IMR-90 (cell line): ENCODE measurements at regions not wholly inside any gene's neighbourhood (a gene's known extent, or its start where the extent isn't known, plus 50 kb on each side); places are given as distances from the start of the nearest gene placed in this dataset.

Source experiments
- ATAC-seq: fragments of 200-7000 bp; cut with Tn5 transposase; 2 replicates; pipeline ENCODE4 v1.9.1; 2020; ENCODE audit warnings: low read depth, mild to moderate bottlenecking, moderate library complexity
- BruUV-seq: library from RNA; stranded (reverse); fragments of 400-500 nt; replicated peaks from 2 replicates; lab custom pipeline; 2021; lab: Mats Ljungman, UMichigan
- CTCF ChIA-PET: fragments of 300-600 bp; formaldehyde crosslinking; extraction: SDS; loops from one replicate; lab custom pipeline; 2021; ENCODE audit warnings: antibody characterized with exemption; lab: Yijun Ruan, JAX
- POLR2A ChIA-PET: fragments of 300-600 bp; sonication (Branson Sonifier 250); formaldehyde crosslinking; loops from one replicate; lab custom pipeline; 2022; ENCODE audit warnings: antibody characterized with exemption; ENCODE audit not compliant: unreplicated experiment; lab: Charles Lee
- DNase-seq: peaks from one replicate; pipeline ENCODE4 v3.0.0; 2013
- H2AFZ ChIP-seq: replicated peaks from 2 replicates; pipeline ENCODE3; 2013; ENCODE audit warnings: low read length, mild to moderate bottlenecking; ENCODE audit not compliant: poor library complexity
- H2AK5ac ChIP-seq: 2 replicates; pipeline ENCODE4 v1.6.1; 2013; ENCODE audit warnings: low read depth, low read length, inconsistent platforms
- H2AK9ac ChIP-seq: replicated peaks from 2 replicates; pipeline ENCODE3; 2013; ENCODE audit warnings: mild to moderate bottlenecking, low read depth, low read length, moderate library complexity; ENCODE audit not compliant: poor library complexity
- H2BK120ac ChIP-seq: 2 replicates; pipeline ENCODE4 v1.6.1; 2013; ENCODE audit warnings: low read depth, low read length, inconsistent platforms
- H2BK15ac ChIP-seq: 3 replicates; pipeline ENCODE4 v1.6.1; 2013; ENCODE audit warnings: low read depth, low read length, inconsistent platforms
- H2BK20ac ChIP-seq: 2 replicates; pipeline ENCODE4 v1.6.1; 2013; ENCODE audit warnings: low read depth, mild to moderate bottlenecking, inconsistent platforms, low read length, moderate library complexity
- H2BK5ac ChIP-seq: 2 replicates; pipeline ENCODE4 v1.6.1; 2013; ENCODE audit warnings: mild to moderate bottlenecking, low read depth, low read length, inconsistent platforms; ENCODE audit not compliant: poor library complexity, severe bottlenecking
- H3K14ac ChIP-seq: replicated peaks from 2 replicates; pipeline ENCODE4 v1.6.1; 2013; ENCODE audit warnings: low read depth, low read length, inconsistent platforms
- H3K18ac ChIP-seq: 2 replicates; pipeline ENCODE4 v1.6.1; 2013; ENCODE audit warnings: low read depth, low read length, control low read depth
- H3K23ac ChIP-seq: 2 replicates; pipeline ENCODE4 v1.6.1; 2013; ENCODE audit warnings: low read depth, low read length, inconsistent platforms
- H3K27ac ChIP-seq: 2 replicates; pipeline ENCODE4 v1.5.1; 2013; ENCODE audit warnings: mild to moderate bottlenecking, control low read depth, low read length; ENCODE audit not compliant: insufficient read depth
- H3K27me3 ChIP-seq: 2 replicates; pipeline ENCODE4 v1.6.1; 2013; ENCODE audit warnings: low read length; ENCODE audit not compliant: control insufficient read depth, insufficient read depth
- H3K36me3 ChIP-seq: 2 replicates; pipeline ENCODE4 v1.6.1; 2013; ENCODE audit warnings: low read length, mixed read lengths; ENCODE audit not compliant: control insufficient read depth, insufficient read depth
- H3K4ac ChIP-seq: 2 replicates; pipeline ENCODE4 v1.6.1; 2013; ENCODE audit warnings: low read depth, low read length, inconsistent platforms
- H3K4me1 ChIP-seq: 2 replicates; pipeline ENCODE4 v1.6.1; 2013; ENCODE audit warnings: low read length, mixed read lengths; ENCODE audit not compliant: control insufficient read depth, insufficient read depth
- H3K4me2 ChIP-seq: 2 replicates; pipeline ENCODE4 v1.6.1; 2013; ENCODE audit warnings: low read depth, mild to moderate bottlenecking, control low read depth, low read length, moderate library complexity
- H3K4me3 ChIP-seq: 2 replicates; pipeline ENCODE4 v1.5.1; 2013; ENCODE audit warnings: low read depth, mild to moderate bottlenecking, control low read depth, low read length, moderate library complexity; ENCODE audit not compliant: insufficient read depth
- H3K56ac ChIP-seq: 2 replicates; pipeline ENCODE4 v1.6.1; 2013; ENCODE audit warnings: low read length, inconsistent platforms; ENCODE audit not compliant: insufficient read depth; ENCODE audit errors: extremely low read depth
- H3K79me1 ChIP-seq, 2 experiments: 2 replicates each; pipeline ENCODE4 v1.6.1; 2013; ENCODE audit warnings: low read length in 2 of 2, inconsistent platforms in 1 of 2, low read depth in 1 of 2
- H3K9ac ChIP-seq: 2 replicates; pipeline ENCODE4 v1.6.1; 2013; ENCODE audit warnings: low read depth, low read length, control low read depth
- H3K9me1 ChIP-seq: 2 replicates; pipeline ENCODE4 v1.6.1; 2013; ENCODE audit warnings: low read length, inconsistent platforms; ENCODE audit not compliant: insufficient read depth
- H3K9me3 ChIP-seq: 2 replicates; pipeline ENCODE4 v1.6.1; 2013; ENCODE audit warnings: low read length; ENCODE audit not compliant: control insufficient read depth, insufficient read depth
- H4K20me1 ChIP-seq: 2 replicates; pipeline ENCODE4 v1.6.1; 2013; ENCODE audit warnings: low read length, inconsistent platforms; ENCODE audit not compliant: insufficient read depth
- H4K5ac ChIP-seq: 2 replicates; pipeline ENCODE4 v1.6.1; 2013; ENCODE audit warnings: mild to moderate bottlenecking, low read depth, low read length, control low read depth
- H4K8ac ChIP-seq, 2 experiments: 2 replicates each; pipeline ENCODE4 v1.6.1; 2013; ENCODE audit warnings: low read depth in 2 of 2, low read length in 2 of 2, control low read depth in 1 of 2, inconsistent platforms in 1 of 2
- H4K91ac ChIP-seq: 2 replicates; pipeline ENCODE4 v1.6.1; 2013; ENCODE audit warnings: low read depth, low read length, inconsistent platforms; ENCODE audit not compliant: insufficient read depth
- CHD1 ChIP-seq: IDR thresholded peaks from 2 replicates; pipeline ENCODE4 v1.6.1; 2012; ENCODE audit warnings: low read depth, low read length, improper control_type of control experiment
- ELK1 ChIP-seq: fragments of 150-350 bp; IDR thresholded peaks from 2 replicates; pipeline ENCODE4 v1.6.1; 2016; ENCODE audit warnings: low read depth, mild to moderate bottlenecking, low read length, moderate library complexity, borderline replicate concordance
- FOS ChIP-seq: fragments of 150-350 bp; IDR thresholded peaks from 2 replicates; pipeline ENCODE4 v1.6.1; 2016; ENCODE audit warnings: low read depth, low read length
- MAFK ChIP-seq: IDR thresholded peaks from 2 replicates; pipeline ENCODE4 v1.6.1; 2012; ENCODE audit warnings: low read depth, low read length, improper control_type of control experiment
- MAZ ChIP-seq: IDR thresholded peaks from 2 replicates; pipeline ENCODE4 v1.6.1; 2012; ENCODE audit warnings: low read depth, mild to moderate bottlenecking, low read length, improper control_type of control experiment, moderate library complexity, borderline replicate concordance
- NFE2L2 ChIP-seq: fragments of 150-350 bp; IDR thresholded peaks from 2 replicates; pipeline ENCODE4 v1.6.1; 2016; ENCODE audit warnings: low read depth, mild to moderate bottlenecking, low read length
- POLR2A ChIP-seq: IDR thresholded peaks from 2 replicates; pipeline ENCODE4 v1.6.1; 2012; ENCODE audit warnings: mild to moderate bottlenecking, low read depth, low read length
- RAD21 ChIP-seq: IDR thresholded peaks from 2 replicates; pipeline ENCODE4 v1.6.1; 2012; ENCODE audit warnings: low read length, improper control_type of control experiment
- RCOR1 ChIP-seq: IDR thresholded peaks from 2 replicates; pipeline ENCODE4 v1.6.1; 2012; ENCODE audit warnings: mild to moderate bottlenecking, low read length, improper control_type of control experiment; ENCODE audit not compliant: insufficient replicate concordance
- RFX5 ChIP-seq: IDR thresholded peaks from 2 replicates; pipeline ENCODE4 v1.8.0; 2012; ENCODE audit warnings: low read depth, mild to moderate bottlenecking, low read length, moderate library complexity
- SMC3 ChIP-seq: fragments of 150-350 bp; IDR thresholded peaks from 2 replicates; pipeline ENCODE4 v1.6.1; 2016; ENCODE audit warnings: low read depth, mild to moderate bottlenecking, antibody characterized with exemption, low read length, moderate library complexity
- USF2 ChIP-seq: fragments of 150-350 bp; IDR thresholded peaks from 2 replicates; pipeline ENCODE4 v1.6.1; 2017; ENCODE audit warnings: mild to moderate bottlenecking, antibody characterized with exemption, low read length, low read depth
- WGBS, 2 experiments: methylation state at CpG; one replicate each; pipeline versions ENCODE4 v1.1.5 to v1.1.7; 2013; ENCODE audit warnings: missing lambda C conversion rate in 2 of 2; ENCODE audit not compliant: insufficient read length in 1 of 2; ENCODE audit errors: extremely low coverage in 2 of 2; 5-methylcytosine and 5-hydroxymethylcytosine counted together
- dilution Hi-C: fragments of 300-500 bp; cut with HindIII; formaldehyde crosslinking; loops from one replicate; pipeline ENCODE4 v1.14.3; 2018; ENCODE audit warnings: low sequenced_read_pairs; ENCODE audit not compliant: unreplicated experiment
- in situ Hi-C: fragments of 300-500 bp; cut with MboI; formaldehyde crosslinking; loops from 3 replicates; pipeline ENCODE4 v1.14.3; 2019; ENCODE audit warnings: low sequenced_read_pairs, inconsistent platforms, mixed read lengths
- intact Hi-C: fragments of 100-400 bp; cut with micrococcal nuclease; formaldehyde crosslinking; loops from 2 replicates; pipeline ENCODE4 v1.10.0; 2022
- TF ChIP-seq, protein P1 (sequence below): conservative IDR thresholded peaks from 2 replicates; pipeline ENCODE4 v1.5.1; 2012; ENCODE audit warnings: mild to moderate bottlenecking, low read depth, low read length, improper control_type of control experiment

GRCh38 chr4:37001688-37002436 is 242.7 kb upstream of the NWD2 start:
- no peak overlapping the region for H2AK5ac ChIP-seq
- CTCF ChIA-PET, result no interaction called here
- no peak overlapping the region for H2BK120ac ChIP-seq
- H3K27ac ChIP-seq, result no peak overlapping the region
- H3K14ac ChIP-seq, result no peak overlapping the region
- WGBS, 2 experiments, result 94% methylated on average over 8 of the region's 30 CpGs; no CpG with 5 or more reads in 1 of the 2 experiments
- no TSS peak for BruUV-seq
- no peak overlapping the region for H3K4me3 ChIP-seq
- H2BK15ac ChIP-seq, result no peak overlapping the region
- H3K4ac ChIP-seq, result no peak overlapping the region
- no peak for ATAC-seq
- no peaks in the 10 kb centered on the region for H3K4me1 ChIP-seq
- no peaks in the 10 kb centered on the region for H4K20me1 ChIP-seq
- POLR2A ChIA-PET, result no interaction called here
- dilution Hi-C loops (no loop called here), intact Hi-C loops (no loop called here), in situ Hi-C loops (no loop called here)
- no peak overlapping the region for H3K56ac ChIP-seq
- H3K79me1 ChIP-seq, result no peaks in the 10 kb centered on the region
- H4K8ac ChIP-seq, result no peak overlapping the region
- no peaks in the 10 kb centered on the region for H3K27me3 ChIP-seq
- no peak overlapping the region for H3K23ac ChIP-seq
- no peak overlapping the region for H2BK20ac ChIP-seq
- H3K4me2 ChIP-seq, result no peak overlapping the region
- no peak overlapping the region for H2BK5ac ChIP-seq
- TF ChIP-seq SMC3 (no peak), USF2 (no peak), FOS (no peak), MAFK (no peak), RCOR1 (no peak), CHD1 (no peak), NFE2L2 (no peak), MAZ (no peak), RAD21 (no peak), RFX5 (no peak), POLR2A (no peak), ELK1 (no peak)
- TF ChIP-seq, protein P1, sequence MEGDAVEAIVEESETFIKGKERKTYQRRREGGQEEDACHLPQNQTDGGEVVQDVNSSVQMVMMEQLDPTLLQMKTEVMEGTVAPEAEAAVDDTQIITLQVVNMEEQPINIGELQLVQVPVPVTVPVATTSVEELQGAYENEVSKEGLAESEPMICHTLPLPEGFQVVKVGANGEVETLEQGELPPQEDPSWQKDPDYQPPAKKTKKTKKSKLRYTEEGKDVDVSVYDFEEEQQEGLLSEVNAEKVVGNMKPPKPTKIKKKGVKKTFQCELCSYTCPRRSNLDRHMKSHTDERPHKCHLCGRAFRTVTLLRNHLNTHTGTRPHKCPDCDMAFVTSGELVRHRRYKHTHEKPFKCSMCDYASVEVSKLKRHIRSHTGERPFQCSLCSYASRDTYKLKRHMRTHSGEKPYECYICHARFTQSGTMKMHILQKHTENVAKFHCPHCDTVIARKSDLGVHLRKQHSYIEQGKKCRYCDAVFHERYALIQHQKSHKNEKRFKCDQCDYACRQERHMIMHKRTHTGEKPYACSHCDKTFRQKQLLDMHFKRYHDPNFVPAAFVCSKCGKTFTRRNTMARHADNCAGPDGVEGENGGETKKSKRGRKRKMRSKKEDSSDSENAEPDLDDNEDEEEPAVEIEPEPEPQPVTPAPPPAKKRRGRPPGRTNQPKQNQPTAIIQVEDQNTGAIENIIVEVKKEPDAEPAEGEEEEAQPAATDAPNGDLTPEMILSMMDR, result no peak
- no peak overlapping the region for H2AK9ac ChIP-seq
- no peak overlapping the region for H2AFZ ChIP-seq
- no peak overlapping the region for H4K91ac ChIP-seq
- H4K5ac ChIP-seq, result no peak overlapping the region
- H3K9me1 ChIP-seq, result no peaks in the 10 kb centered on the region
- peaks cover 2% of the 10 kb centered on the region for H3K9me3 ChIP-seq
- no peak overlapping the region for H3K18ac ChIP-seq
- no peak for DNase-seq
- no peaks in the 10 kb centered on the region for H3K36me3 ChIP-seq
- H3K9ac ChIP-seq, result no peak overlapping the region
